ENCODE measurements at regions not wholly inside any gene's neighbourhood (a gene's known extent, or its start where the extent isn't known, plus 50 kb on each side); places are given as distances from the start of the nearest gene placed in this dataset.

DNA sequence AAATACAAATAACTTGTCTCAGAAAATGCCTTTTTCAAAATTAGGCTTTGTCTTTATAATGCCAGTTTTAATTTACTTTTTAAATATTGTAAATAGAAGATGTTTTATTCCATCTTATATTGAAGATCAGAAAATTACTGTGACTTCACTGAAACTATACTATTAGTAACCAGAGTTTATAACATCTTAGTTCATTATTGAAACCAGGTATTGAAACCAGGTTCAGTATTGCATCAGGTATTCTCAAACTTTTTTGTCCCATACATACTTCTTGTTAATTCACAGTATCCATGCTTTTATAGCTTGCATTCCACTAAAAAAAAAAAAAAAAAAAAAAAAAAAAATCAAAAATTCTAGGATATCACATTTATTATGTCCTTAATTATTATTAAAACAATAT is 227.5 kb downstream of the GXYLT1 start:
- H3K4me1 Mint-ChIP-seq, result peaks cover 51% of the 10 kb centered on the region
- H3K27ac Mint-ChIP-seq, result no peak overlapping the region
- H3K27me3 Mint-ChIP-seq (ENCODE audit: low read depth), result peaks cover 22% of the 10 kb centered on the region
- ChIA-PET POLR2A (interaction anchor here (0.6 kb wide), 1 partner anchor 1054 kb away, joined by 3 read pairs; no protein-coding TSS in a partner anchor), CTCF (interaction anchor here (0.6 to 1.7 kb wide), 5 partner anchors 9 to 148 kb away, joined by 3 to 5 read pairs (median 4); no protein-coding TSS in a partner anchor)
- DNase-seq (ENCODE audit: low spot score) (no peak), ATAC-seq (no peak)
- H3K36me3 Mint-ChIP-seq, result peaks cover 5% of the 10 kb centered on the region; the same call in 1 of the 2 replicates
- TF ChIP-seq, protein P1, sequence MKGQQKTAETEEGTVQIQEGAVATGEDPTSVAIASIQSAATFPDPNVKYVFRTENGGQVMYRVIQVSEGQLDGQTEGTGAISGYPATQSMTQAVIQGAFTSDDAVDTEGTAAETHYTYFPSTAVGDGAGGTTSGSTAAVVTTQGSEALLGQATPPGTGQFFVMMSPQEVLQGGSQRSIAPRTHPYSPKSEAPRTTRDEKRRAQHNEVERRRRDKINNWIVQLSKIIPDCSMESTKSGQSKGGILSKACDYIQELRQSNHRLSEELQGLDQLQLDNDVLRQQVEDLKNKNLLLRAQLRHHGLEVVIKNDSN (CRISPR knock-in tag; IDR thresholded peaks at IDR 0.05), result no peak
- TF ChIP-seq, protein P2, sequence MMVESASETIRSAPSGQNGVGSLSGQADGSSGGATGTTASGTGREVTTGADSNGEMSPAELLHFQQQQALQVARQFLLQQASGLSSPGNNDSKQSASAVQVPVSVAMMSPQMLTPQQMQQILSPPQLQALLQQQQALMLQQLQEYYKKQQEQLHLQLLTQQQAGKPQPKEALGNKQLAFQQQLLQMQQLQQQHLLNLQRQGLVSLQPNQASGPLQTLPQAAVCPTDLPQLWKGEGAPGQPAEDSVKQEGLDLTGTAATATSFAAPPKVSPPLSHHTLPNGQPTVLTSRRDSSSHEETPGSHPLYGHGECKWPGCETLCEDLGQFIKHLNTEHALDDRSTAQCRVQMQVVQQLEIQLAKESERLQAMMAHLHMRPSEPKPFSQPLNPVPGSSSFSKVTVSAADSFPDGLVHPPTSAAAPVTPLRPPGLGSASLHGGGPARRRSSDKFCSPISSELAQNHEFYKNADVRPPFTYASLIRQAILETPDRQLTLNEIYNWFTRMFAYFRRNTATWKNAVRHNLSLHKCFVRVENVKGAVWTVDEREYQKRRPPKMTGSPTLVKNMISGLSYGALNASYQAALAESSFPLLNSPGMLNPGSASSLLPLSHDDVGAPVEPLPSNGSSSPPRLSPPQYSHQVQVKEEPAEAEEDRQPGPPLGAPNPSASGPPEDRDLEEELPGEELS (CRISPR knock-in tag; IDR thresholded peaks at IDR 0.05), result no peak
- TF ChIP-seq SMAD3 (CRISPR knock-in tag; IDR thresholded peaks at IDR 0.05; ENCODE audit: borderline replicate concordance) (no peak), ZBTB21 (CRISPR knock-in tag; IDR thresholded peaks at IDR 0.05; ENCODE audit: borderline replicate concordance) (no peak), ZNF423 (CRISPR knock-in tag; IDR thresholded peaks at IDR 0.05) (no peak), JUN (CRISPR knock-in tag; IDR thresholded peaks at IDR 0.05) (no peak), FOXJ3 (CRISPR knock-in tag; IDR thresholded peaks at IDR 0.05; ENCODE audit: borderline replicate concordance) (no peak)
- TF ChIP-seq, protein P3, sequence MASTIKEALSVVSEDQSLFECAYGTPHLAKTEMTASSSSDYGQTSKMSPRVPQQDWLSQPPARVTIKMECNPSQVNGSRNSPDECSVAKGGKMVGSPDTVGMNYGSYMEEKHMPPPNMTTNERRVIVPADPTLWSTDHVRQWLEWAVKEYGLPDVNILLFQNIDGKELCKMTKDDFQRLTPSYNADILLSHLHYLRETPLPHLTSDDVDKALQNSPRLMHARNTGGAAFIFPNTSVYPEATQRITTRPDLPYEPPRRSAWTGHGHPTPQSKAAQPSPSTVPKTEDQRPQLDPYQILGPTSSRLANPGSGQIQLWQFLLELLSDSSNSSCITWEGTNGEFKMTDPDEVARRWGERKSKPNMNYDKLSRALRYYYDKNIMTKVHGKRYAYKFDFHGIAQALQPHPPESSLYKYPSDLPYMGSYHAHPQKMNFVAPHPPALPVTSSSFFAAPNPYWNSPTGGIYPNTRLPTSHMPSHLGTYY (CRISPR knock-in tag; IDR thresholded peaks at IDR 0.05), result no peak
- TF ChIP-seq, protein P4, sequence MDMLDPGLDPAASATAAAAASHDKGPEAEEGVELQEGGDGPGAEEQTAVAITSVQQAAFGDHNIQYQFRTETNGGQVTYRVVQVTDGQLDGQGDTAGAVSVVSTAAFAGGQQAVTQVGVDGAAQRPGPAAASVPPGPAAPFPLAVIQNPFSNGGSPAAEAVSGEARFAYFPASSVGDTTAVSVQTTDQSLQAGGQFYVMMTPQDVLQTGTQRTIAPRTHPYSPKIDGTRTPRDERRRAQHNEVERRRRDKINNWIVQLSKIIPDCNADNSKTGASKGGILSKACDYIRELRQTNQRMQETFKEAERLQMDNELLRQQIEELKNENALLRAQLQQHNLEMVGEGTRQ (CRISPR knock-in tag; IDR thresholded peaks at IDR 0.05), result no peak
- TF ChIP-seq, protein P5, sequence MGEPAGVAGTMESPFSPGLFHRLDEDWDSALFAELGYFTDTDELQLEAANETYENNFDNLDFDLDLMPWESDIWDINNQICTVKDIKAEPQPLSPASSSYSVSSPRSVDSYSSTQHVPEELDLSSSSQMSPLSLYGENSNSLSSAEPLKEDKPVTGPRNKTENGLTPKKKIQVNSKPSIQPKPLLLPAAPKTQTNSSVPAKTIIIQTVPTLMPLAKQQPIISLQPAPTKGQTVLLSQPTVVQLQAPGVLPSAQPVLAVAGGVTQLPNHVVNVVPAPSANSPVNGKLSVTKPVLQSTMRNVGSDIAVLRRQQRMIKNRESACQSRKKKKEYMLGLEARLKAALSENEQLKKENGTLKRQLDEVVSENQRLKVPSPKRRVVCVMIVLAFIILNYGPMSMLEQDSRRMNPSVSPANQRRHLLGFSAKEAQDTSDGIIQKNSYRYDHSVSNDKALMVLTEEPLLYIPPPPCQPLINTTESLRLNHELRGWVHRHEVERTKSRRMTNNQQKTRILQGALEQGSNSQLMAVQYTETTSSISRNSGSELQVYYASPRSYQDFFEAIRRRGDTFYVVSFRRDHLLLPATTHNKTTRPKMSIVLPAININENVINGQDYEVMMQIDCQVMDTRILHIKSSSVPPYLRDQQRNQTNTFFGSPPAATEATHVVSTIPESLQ (CRISPR knock-in tag; IDR thresholded peaks at IDR 0.05), result no peak
- TF ChIP-seq, protein P6, sequence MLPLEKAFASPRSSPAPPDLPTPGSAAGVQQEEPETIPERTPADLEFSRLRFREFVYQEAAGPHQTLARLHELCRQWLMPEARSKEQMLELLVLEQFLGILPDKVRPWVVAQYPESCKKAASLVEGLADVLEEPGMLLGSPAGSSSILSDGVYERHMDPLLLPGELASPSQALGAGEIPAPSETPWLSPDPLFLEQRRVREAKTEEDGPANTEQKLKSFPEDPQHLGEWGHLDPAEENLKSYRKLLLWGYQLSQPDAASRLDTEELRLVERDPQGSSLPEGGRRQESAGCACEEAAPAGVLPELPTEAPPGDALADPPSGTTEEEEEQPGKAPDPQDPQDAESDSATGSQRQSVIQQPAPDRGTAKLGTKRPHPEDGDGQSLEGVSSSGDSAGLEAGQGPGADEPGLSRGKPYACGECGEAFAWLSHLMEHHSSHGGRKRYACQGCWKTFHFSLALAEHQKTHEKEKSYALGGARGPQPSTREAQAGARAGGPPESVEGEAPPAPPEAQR (CRISPR knock-in tag; IDR thresholded peaks at IDR 0.05), result no peak
- TF ChIP-seq, protein P7, sequence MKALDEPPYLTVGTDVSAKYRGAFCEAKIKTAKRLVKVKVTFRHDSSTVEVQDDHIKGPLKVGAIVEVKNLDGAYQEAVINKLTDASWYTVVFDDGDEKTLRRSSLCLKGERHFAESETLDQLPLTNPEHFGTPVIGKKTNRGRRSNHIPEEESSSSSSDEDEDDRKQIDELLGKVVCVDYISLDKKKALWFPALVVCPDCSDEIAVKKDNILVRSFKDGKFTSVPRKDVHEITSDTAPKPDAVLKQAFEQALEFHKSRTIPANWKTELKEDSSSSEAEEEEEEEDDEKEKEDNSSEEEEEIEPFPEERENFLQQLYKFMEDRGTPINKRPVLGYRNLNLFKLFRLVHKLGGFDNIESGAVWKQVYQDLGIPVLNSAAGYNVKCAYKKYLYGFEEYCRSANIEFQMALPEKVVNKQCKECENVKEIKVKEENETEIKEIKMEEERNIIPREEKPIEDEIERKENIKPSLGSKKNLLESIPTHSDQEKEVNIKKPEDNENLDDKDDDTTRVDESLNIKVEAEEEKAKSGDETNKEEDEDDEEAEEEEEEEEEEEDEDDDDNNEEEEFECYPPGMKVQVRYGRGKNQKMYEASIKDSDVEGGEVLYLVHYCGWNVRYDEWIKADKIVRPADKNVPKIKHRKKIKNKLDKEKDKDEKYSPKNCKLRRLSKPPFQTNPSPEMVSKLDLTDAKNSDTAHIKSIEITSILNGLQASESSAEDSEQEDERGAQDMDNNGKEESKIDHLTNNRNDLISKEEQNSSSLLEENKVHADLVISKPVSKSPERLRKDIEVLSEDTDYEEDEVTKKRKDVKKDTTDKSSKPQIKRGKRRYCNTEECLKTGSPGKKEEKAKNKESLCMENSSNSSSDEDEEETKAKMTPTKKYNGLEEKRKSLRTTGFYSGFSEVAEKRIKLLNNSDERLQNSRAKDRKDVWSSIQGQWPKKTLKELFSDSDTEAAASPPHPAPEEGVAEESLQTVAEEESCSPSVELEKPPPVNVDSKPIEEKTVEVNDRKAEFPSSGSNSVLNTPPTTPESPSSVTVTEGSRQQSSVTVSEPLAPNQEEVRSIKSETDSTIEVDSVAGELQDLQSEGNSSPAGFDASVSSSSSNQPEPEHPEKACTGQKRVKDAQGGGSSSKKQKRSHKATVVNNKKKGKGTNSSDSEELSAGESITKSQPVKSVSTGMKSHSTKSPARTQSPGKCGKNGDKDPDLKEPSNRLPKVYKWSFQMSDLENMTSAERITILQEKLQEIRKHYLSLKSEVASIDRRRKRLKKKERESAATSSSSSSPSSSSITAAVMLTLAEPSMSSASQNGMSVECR (CRISPR knock-in tag; IDR thresholded peaks at IDR 0.05; ENCODE audit: borderline replicate concordance), result no peak
- TF ChIP-seq, protein P8, sequence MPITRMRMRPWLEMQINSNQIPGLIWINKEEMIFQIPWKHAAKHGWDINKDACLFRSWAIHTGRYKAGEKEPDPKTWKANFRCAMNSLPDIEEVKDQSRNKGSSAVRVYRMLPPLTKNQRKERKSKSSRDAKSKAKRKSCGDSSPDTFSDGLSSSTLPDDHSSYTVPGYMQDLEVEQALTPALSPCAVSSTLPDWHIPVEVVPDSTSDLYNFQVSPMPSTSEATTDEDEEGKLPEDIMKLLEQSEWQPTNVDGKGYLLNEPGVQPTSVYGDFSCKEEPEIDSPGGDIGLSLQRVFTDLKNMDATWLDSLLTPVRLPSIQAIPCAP (CRISPR knock-in tag; IDR thresholded peaks at IDR 0.05), result no peak
- TF ChIP-seq, protein P9, sequence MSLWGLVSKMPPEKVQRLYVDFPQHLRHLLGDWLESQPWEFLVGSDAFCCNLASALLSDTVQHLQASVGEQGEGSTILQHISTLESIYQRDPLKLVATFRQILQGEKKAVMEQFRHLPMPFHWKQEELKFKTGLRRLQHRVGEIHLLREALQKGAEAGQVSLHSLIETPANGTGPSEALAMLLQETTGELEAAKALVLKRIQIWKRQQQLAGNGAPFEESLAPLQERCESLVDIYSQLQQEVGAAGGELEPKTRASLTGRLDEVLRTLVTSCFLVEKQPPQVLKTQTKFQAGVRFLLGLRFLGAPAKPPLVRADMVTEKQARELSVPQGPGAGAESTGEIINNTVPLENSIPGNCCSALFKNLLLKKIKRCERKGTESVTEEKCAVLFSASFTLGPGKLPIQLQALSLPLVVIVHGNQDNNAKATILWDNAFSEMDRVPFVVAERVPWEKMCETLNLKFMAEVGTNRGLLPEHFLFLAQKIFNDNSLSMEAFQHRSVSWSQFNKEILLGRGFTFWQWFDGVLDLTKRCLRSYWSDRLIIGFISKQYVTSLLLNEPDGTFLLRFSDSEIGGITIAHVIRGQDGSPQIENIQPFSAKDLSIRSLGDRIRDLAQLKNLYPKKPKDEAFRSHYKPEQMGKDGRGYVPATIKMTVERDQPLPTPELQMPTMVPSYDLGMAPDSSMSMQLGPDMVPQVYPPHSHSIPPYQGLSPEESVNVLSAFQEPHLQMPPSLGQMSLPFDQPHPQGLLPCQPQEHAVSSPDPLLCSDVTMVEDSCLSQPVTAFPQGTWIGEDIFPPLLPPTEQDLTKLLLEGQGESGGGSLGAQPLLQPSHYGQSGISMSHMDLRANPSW (CRISPR knock-in tag; conservative IDR thresholded peaks at IDR 0.05; ENCODE audit: low read depth), result no peak
- H3K9me3 Mint-ChIP-seq, result peaks cover 4% of the 10 kb centered on the region
- H3K4me3 Mint-ChIP-seq, result no peak overlapping the region

All from WTC11 (cell line).